ENCODE measurements at regions not wholly inside any gene's neighbourhood (a gene's known extent, or its start where the extent isn't known, plus 50 kb on each side); places are given as distances from the start of the nearest gene placed in this dataset.

GRCh38 chr6:156612361-156612760 lies 164.8 kb upstream of the ARID1B start:
- no peak for DNase-seq
- H3K79me2 ChIP-seq (ENCODE audit: low read length), result no peaks in the 10 kb centered on the region
- H4K20me1 ChIP-seq (ENCODE audit: insufficient read depth, low read length), result no peaks in the 10 kb centered on the region
- no peaks in the 10 kb centered on the region for H3K9me3 ChIP-seq (replicated peaks; ENCODE audit: insufficient read depth, low read length)
- H3K4me1 ChIP-seq (ENCODE audit: low read length), result no peaks in the 10 kb centered on the region
- no peak overlapping the region for H3K4me2 ChIP-seq (ENCODE audit: low read depth, low read length)
- H3K9ac ChIP-seq (ENCODE audit: low read length), result no peak overlapping the region
- H2AFZ ChIP-seq (ENCODE audit: low read length), result no peak overlapping the region
- no peak overlapping the region for H3K27ac ChIP-seq (ENCODE audit: low read length)
- TF ChIP-seq EZH2phosphoT487 (IDR thresholded peaks at IDR 0.05; ENCODE audit: low read length) (no peak), EZH2 (optimal IDR thresholded peaks at IDR 0.05; ENCODE audit: low read depth, low read length) (no peak), CTCF (IDR thresholded peaks at IDR 0.05; ENCODE audit: low read length) (no peak)
- H3K4me3 ChIP-seq (ENCODE audit: low read length), result no peak overlapping the region
- no peaks in the 10 kb centered on the region for H3K27me3 ChIP-seq (replicated peaks; ENCODE audit: insufficient read depth, low read length)
- no peaks in the 10 kb centered on the region for H3F3A ChIP-seq (ENCODE audit: insufficient read depth, low read length)
- H3K9me2 ChIP-seq (replicated peaks; ENCODE audit: insufficient read depth, low read length), result no peaks in the 10 kb centered on the region
- H3K36me3 ChIP-seq (replicated peaks; ENCODE audit: insufficient read depth, low read length), result no peaks in the 10 kb centered on the region

- peak; percentile 45 for DNase-seq
- Histone ChIP-seq H2AFZ (ENCODE audit: low read length) (0 out of 2 replicates have a peak overlapping the region, but pooled peaks have one; percentile 61), H3K9me3 (replicated peaks; ENCODE audit: insufficient read depth, low read length) (no peaks in the 10 kb centered on the region), H3K9me2 (replicated peaks; ENCODE audit: insufficient read depth, low read length) (no peaks in the 10 kb centered on the region), H4K20me1 (ENCODE audit: insufficient read depth, low read length) (no peaks in the 10 kb centered on the region), H3F3A (ENCODE audit: insufficient read depth, low read length) (peaks cover 4% of the 10 kb centered on the region; the same call in 1 of the 2 replicates), H3K4me1 (ENCODE audit: low read length) (0 out of 2 replicates have a peak, but pooled peaks cover 5% of the 10 kb centered on the region), H3K27me3 (replicated peaks; ENCODE audit: insufficient read depth, low read length) (no peaks in the 10 kb centered on the region), H3K4me3 (ENCODE audit: low read length) (peak overlapping the region; percentile 31; the same call in 1 of the 2 replicates), H3K27ac (ENCODE audit: low read length) (peak overlapping the region; percentile 68), H3K36me3 (replicated peaks; ENCODE audit: insufficient read depth, low read length) (no peaks in the 10 kb centered on the region), H3K79me2 (ENCODE audit: low read length) (no peaks in the 10 kb centered on the region), H3K9ac (ENCODE audit: low read length) (no peak overlapping the region), H3K4me2 (ENCODE audit: low read depth, low read length) (peak overlapping the region; percentile 76)
- TF ChIP-seq CTCF (IDR thresholded peaks at IDR 0.05; ENCODE audit: low read length), result no peak
- no peak for TF ChIP-seq EZH2phosphoT487 (IDR thresholded peaks at IDR 0.05; ENCODE audit: low read length)
- TF ChIP-seq EZH2 (optimal IDR thresholded peaks at IDR 0.05; ENCODE audit: low read depth, low read length), result no peak
Measured at GRCh38 chr6:156602066-156602385, 175.2 kb upstream of the ARID1B start.

- H3K9me2 ChIP-seq (replicated peaks; ENCODE audit: insufficient read depth, low read length), result no peaks in the 10 kb centered on the region
- H2AFZ ChIP-seq (ENCODE audit: low read length), result no peak overlapping the region
- H4K20me1 ChIP-seq (ENCODE audit: insufficient read depth, low read length), result no peaks in the 10 kb centered on the region
- peak overlapping the region; percentile 76 for H3K4me2 ChIP-seq (ENCODE audit: low read depth, low read length)
- H3K27ac ChIP-seq (ENCODE audit: low read length), result peak overlapping the region; percentile 68
- no peak overlapping the region for H3K9ac ChIP-seq (ENCODE audit: low read length)
- peak; percentile 81 for DNase-seq
- H3K27me3 ChIP-seq (replicated peaks; ENCODE audit: insufficient read depth, low read length), result no peaks in the 10 kb centered on the region
- no peaks in the 10 kb centered on the region for H3K36me3 ChIP-seq (replicated peaks; ENCODE audit: insufficient read depth, low read length)
- peak overlapping the region; percentile 39; the same call in 1 of the 2 replicates for H3K4me3 ChIP-seq (ENCODE audit: low read length)
- 0 out of 2 replicates have a peak, but pooled peaks cover 5% of the 10 kb centered on the region for H3K4me1 ChIP-seq (ENCODE audit: low read length)
- H3K9me3 ChIP-seq (replicated peaks; ENCODE audit: insufficient read depth, low read length), result no peaks in the 10 kb centered on the region
- no peaks in the 10 kb centered on the region for H3K79me2 ChIP-seq (ENCODE audit: low read length)
- peaks cover 4% of the 10 kb centered on the region; the same call in 1 of the 2 replicates for H3F3A ChIP-seq (ENCODE audit: insufficient read depth, low read length)
- TF ChIP-seq EZH2phosphoT487 (IDR thresholded peaks at IDR 0.05; ENCODE audit: low read length) (no peak), CTCF (IDR thresholded peaks at IDR 0.05; ENCODE audit: low read length) (no peak), EZH2 (optimal IDR thresholded peaks at IDR 0.05; ENCODE audit: low read depth, low read length) (no peak)
Measured at GRCh38 chr6:156601152-156602065, 175.8 kb upstream of the ARID1B start.
